ENCODE measurements at regions not wholly inside any gene's neighbourhood (a gene's known extent, or its start where the extent isn't known, plus 50 kb on each side); places are given as distances from the start of the nearest gene placed in this dataset.

DNA sequence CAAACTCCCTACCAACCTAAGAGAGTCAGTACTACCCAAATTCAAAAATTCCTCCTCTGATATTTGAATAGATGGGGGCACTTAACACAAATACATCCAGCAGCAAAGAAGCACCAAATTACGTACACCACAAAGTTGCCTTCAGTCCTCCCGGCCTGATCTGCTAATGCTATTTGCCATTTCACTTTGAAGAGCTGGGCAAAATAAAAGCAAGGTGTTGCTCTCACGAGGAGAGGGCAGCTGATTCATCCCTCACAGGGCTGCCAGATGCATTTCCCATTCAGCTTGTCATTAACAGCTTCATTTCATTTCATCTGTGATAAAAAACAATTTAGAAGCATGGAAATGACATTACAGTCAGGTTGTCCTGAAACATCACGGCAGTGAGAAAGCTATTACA lies 283.4 kb upstream of the VEPH1 start:
- TF ChIP-seq POLR2A (IDR thresholded peaks at IDR 0.05), result no peak
- TF ChIP-seq, protein P1, sequence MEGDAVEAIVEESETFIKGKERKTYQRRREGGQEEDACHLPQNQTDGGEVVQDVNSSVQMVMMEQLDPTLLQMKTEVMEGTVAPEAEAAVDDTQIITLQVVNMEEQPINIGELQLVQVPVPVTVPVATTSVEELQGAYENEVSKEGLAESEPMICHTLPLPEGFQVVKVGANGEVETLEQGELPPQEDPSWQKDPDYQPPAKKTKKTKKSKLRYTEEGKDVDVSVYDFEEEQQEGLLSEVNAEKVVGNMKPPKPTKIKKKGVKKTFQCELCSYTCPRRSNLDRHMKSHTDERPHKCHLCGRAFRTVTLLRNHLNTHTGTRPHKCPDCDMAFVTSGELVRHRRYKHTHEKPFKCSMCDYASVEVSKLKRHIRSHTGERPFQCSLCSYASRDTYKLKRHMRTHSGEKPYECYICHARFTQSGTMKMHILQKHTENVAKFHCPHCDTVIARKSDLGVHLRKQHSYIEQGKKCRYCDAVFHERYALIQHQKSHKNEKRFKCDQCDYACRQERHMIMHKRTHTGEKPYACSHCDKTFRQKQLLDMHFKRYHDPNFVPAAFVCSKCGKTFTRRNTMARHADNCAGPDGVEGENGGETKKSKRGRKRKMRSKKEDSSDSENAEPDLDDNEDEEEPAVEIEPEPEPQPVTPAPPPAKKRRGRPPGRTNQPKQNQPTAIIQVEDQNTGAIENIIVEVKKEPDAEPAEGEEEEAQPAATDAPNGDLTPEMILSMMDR (IDR thresholded peaks at IDR 0.05), result no peak
